HepG2 (cell line): ENCODE measurements at regions not wholly inside any gene's neighbourhood (a gene's known extent, or its start where the extent isn't known, plus 50 kb on each side); places are given as distances from the start of the nearest gene placed in this dataset.

ENCODE experiments used
- ATF7 ChIP-seq, 2 experiments: fragments of 450-650 bp in 1 of 2; sonication (generic) in 1 of 2; formaldehyde crosslinking in 1 of 2; IDR thresholded peaks; 2 replicates each; pipeline versions ENCODE4 v1.4.0 to v1.6.1; 2016 to 2020; ENCODE audit warnings: antibody characterized with exemption in 1 of 2, mild to moderate bottlenecking in 1 of 2, missing genetic modification reagents in 1 of 2
- CREB3 ChIP-seq: sonication (generic); formaldehyde crosslinking; IDR thresholded peaks from 2 replicates; pipeline ENCODE4 v1.5.0; 2020; ENCODE audit warnings: missing genetic modification reagents
- CSRNP2 ChIP-seq: sonication (generic); formaldehyde crosslinking; conservative IDR thresholded peaks from 2 replicates; pipeline ENCODE4 v1.8.0; 2022; ENCODE audit warnings: low read depth, missing genetic modification reagents
- FOXC1 ChIP-seq: sonication (generic); formaldehyde crosslinking; IDR thresholded peaks from 2 replicates; pipeline ENCODE4 v1.8.0; 2022; ENCODE audit warnings: mild to moderate bottlenecking, missing genetic modification reagents, borderline replicate concordance
- GLI4 ChIP-seq: sonication (generic); formaldehyde crosslinking; IDR thresholded peaks from 2 replicates; pipeline ENCODE4 v1.5.1; 2020; ENCODE audit warnings: missing genetic modification reagents, mild to moderate bottlenecking, moderate library complexity, borderline replicate concordance
- GLMP ChIP-seq: sonication (generic); formaldehyde crosslinking; IDR thresholded peaks from 2 replicates; pipeline ENCODE4 v1.9.0; 2021; ENCODE audit warnings: missing genetic modification reagents, mild to moderate bottlenecking, borderline replicate concordance
- HDAC1 ChIP-seq: sonication (generic); formaldehyde crosslinking; IDR thresholded peaks from 2 replicates; pipeline ENCODE4 v1.5.1; 2020; ENCODE audit warnings: mild to moderate bottlenecking, missing genetic modification reagents
- MBD4 ChIP-seq: IDR thresholded peaks from 2 replicates; pipeline ENCODE4 v1.6.1; 2012; ENCODE audit warnings: low read length, inconsistent platforms, borderline replicate concordance
- NPAS2 ChIP-seq: sonication (generic); formaldehyde crosslinking; IDR thresholded peaks from 2 replicates; pipeline ENCODE4 v1.8.0; 2022; ENCODE audit warnings: mild to moderate bottlenecking, missing genetic modification reagents, borderline replicate concordance
- RELA ChIP-seq: sonication (generic); formaldehyde crosslinking; IDR thresholded peaks from 2 replicates; pipeline ENCODE4 v1.4.0; 2020; ENCODE audit warnings: missing genetic modification reagents
- RFX1 ChIP-seq: fragments of 450-650 bp; IDR thresholded peaks from 2 replicates; pipeline ENCODE4 v1.6.1; 2017
- SALL2 ChIP-seq: sonication (generic); formaldehyde crosslinking; IDR thresholded peaks from 2 replicates; pipeline ENCODE4 v1.8.1; 2023; ENCODE audit warnings: mild to moderate bottlenecking, missing genetic modification reagents, inconsistent platforms
- SRSF9 ChIP-seq: fragments of 200-400 bp; formaldehyde crosslinking; IDR thresholded peaks from 2 replicates; pipeline ENCODE4 v1.6.1; 2018; ENCODE audit warnings: borderline replicate concordance, mild to moderate bottlenecking, low read depth, low read length; ENCODE audit not compliant: insufficient read depth, poor library complexity, severe bottlenecking
- ZNF124 ChIP-seq: sonication (generic); formaldehyde crosslinking; IDR thresholded peaks from 2 replicates; pipeline ENCODE4 v1.4.0; 2020; ENCODE audit warnings: missing genetic modification reagents
- ZNF432 ChIP-seq: sonication (generic); formaldehyde crosslinking; IDR thresholded peaks from 2 replicates; pipeline ENCODE4 v1.5.0; 2020; ENCODE audit warnings: missing genetic modification reagents, mild to moderate bottlenecking, borderline replicate concordance
- ZNF552 ChIP-seq: sonication (generic); formaldehyde crosslinking; IDR thresholded peaks from 2 replicates; pipeline ENCODE4 v1.9.0; 2022; ENCODE audit warnings: missing genetic modification reagents, mild to moderate bottlenecking, borderline replicate concordance
- ZNF737 ChIP-seq: sonication (generic); formaldehyde crosslinking; IDR thresholded peaks from 2 replicates; pipeline ENCODE4 v1.5.0; 2020; ENCODE audit warnings: missing genetic modification reagents, mild to moderate bottlenecking, borderline replicate concordance
- TF ChIP-seq, protein P1 (sequence below): IDR thresholded peaks from 2 replicates; pipeline ENCODE4 v1.6.1; 2016; ENCODE audit warnings: low read depth
- TF ChIP-seq, protein P2 (sequence below): sonication (generic); formaldehyde crosslinking; IDR thresholded peaks from 2 replicates; pipeline ENCODE4 v1.8.0; 2022; ENCODE audit warnings: missing genetic modification reagents, low read depth, mild to moderate bottlenecking, borderline replicate concordance
- TF ChIP-seq, protein P3 (sequence below): sonication (generic); formaldehyde crosslinking; IDR thresholded peaks from 2 replicates; pipeline ENCODE4 v1.5.1; 2020; ENCODE audit warnings: missing genetic modification reagents, mild to moderate bottlenecking, borderline replicate concordance
- TF ChIP-seq, protein P4 (sequence below): sonication (generic); formaldehyde crosslinking; IDR thresholded peaks from 2 replicates; pipeline ENCODE4 v1.8.1; 2023; ENCODE audit warnings: mild to moderate bottlenecking, missing genetic modification reagents

DNA sequence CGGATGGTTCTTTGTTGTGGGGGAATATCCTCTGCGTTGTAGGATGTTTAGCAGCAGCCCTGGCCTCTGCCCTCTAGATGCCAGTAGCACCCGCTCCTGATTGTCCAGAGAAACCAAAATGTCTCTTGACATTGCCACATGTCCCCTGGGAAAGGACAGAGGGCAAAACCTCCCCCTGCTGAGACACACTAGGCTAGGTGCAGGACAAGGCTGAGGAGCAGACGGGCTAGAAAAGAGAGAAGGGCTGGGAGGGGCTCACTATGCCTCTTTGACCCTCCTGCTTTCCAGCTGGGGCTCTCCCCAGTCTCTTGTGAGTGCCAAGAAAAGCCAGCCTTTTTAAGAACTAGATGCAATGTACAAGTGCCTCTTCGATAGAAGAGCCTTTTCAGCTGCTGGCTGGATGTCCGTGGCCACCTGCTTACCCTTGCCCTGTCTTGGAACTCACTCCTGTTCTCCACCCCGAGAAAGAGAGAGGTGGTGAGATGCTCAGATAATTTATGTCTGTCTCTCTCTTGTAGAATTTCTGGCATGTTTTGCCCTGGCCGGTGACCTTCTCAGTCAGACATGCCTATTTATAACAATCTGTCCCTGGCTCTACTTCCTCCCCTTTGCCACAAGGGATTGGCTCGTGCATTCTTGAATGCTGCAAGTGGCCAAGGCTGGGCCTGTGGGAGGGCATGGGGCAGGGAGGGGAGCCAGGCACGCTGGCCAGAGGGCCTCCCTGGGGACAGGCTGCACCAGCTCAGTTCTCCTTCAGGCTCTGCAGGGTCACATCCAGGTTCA lies 142.6 kb downstream of the RPLP1 start (continued):
- TF ChIP-seq CREB3 (CRISPR knock-in tag) (no peak), HDAC1 (CRISPR knock-in tag) (no peak), ZNF124 (CRISPR knock-in tag) (no peak), RFX1 (0 out of 2 replicates have a peak, but pooled peaks have one; percentile 3), MBD4 (no peak), ZNF432 (CRISPR knock-in tag) (no peak), SALL2 (CRISPR knock-in tag) (peak; percentile 8; the same call in 1 of the 2 replicates), NPAS2 (CRISPR knock-in tag) (no peak), RELA (CRISPR knock-in tag) (no peak), GLMP (no peak), GLI4 (CRISPR knock-in tag) (no peak), ATF7 (IDR thresholded peaks at IDR 0.05) (no peak), ATF7 (CRISPR knock-in tag; IDR thresholded peaks at IDR 0.05) (no peak), ZNF737 (CRISPR knock-in tag) (no peak), FOXC1 (CRISPR knock-in tag) (0 out of 2 replicates have a peak, but pooled peaks have one; percentile 10), CSRNP2 (CRISPR knock-in tag) (no peak), ZNF552 (CRISPR knock-in tag) (no peak), SRSF9 (no peak)
- TF ChIP-seq, protein P1, sequence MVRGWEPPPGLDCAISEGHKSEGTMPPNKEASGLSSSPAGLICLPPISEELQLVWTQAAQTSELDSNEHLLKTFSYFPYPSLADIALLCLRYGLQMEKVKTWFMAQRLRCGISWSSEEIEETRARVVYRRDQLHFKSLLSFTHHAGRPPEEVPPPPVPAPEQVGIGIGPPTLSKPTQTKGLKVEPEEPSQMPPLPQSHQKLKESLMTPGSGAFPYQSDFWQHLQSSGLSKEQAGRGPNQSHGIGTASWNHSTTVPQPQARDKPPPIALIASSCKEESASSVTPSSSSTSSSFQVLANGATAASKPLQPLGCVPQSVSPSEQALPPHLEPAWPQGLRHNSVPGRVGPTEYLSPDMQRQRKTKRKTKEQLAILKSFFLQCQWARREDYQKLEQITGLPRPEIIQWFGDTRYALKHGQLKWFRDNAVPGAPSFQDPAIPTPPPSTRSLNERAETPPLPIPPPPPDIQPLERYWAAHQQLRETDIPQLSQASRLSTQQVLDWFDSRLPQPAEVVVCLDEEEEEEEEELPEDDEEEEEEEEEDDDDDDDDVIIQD (CRISPR knock-in tag): no peak
- TF ChIP-seq, protein P2, sequence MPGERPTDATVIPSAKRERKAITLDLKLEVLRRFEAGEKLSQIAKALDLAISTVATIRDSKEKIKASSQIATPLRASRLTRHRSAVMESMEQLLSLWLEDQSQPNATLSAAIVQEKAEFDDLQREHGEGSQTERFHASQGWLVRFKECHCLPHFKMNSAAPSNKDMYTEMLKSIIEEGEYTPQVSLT (CRISPR knock-in tag): no peak
- TF ChIP-seq, protein P3, sequence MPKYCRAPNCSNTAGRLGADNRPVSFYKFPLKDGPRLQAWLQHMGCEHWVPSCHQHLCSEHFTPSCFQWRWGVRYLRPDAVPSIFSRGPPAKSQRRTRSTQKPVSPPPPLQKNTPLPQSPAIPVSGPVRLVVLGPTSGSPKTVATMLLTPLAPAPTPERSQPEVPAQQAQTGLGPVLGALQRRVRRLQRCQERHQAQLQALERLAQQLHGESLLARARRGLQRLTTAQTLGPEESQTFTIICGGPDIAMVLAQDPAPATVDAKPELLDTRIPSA (CRISPR knock-in tag): no peak
- TF ChIP-seq, protein P4, sequence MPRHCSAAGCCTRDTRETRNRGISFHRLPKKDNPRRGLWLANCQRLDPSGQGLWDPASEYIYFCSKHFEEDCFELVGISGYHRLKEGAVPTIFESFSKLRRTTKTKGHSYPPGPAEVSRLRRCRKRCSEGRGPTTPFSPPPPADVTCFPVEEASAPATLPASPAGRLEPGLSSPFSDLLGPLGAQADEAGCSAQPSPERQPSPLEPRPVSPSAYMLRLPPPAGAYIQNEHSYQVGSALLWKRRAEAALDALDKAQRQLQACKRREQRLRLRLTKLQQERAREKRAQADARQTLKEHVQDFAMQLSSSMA (CRISPR knock-in tag): no peak
